GM19452 (cell line): ENCODE measurements at regions not wholly inside any gene's neighbourhood (a gene's known extent, or its start where the extent isn't known, plus 50 kb on each side); places are given as distances from the start of the nearest gene placed in this dataset.

Experiments used
- ATAC-seq: cut with Tn5 transposase; IDR thresholded peaks from one replicate; pipeline ENCODE4 v1.9.1; 2021; ENCODE audit not compliant: unreplicated experiment

DNA sequence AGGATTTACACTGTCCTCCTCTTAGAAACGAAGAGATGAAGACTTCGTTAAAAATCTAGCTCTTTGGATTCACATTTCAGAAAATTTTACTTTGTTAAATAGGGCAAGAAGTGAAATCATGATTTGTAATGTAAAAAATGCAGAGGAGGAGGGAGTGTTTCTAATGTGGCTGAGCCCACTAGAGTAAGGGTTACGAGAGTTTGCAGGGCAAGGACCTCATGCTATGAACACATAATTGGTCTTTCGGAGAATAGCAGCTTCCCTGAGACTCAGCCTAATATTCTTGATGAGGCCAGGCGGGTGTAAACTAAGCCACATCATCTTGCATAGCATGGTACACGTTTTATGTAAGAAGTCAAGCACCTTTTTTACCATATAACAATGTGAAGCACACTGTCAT is 191.0 kb upstream of the ADAMTS16 start:
- no peak for ATAC-seq

DNA sequence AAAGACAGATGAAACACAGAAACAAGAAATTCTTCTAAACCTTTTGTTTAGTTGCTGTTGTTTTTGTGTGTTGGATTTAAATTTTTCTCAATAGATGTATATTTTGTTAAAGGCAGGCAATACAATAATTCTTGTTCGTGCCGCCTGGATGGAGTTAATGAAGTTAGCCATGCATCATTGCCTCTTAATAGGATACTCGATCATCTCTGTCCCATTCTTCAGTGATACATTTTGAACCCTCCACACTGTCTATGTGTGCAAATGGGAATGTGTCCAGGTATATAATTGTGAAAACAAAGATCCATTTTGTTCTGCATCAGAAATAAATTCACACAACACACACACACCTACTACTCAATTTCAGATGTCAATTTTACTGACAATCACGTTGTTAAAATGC is 186.6 kb upstream of the ADAMTS16 start:
- no peak for ATAC-seq

DNA sequence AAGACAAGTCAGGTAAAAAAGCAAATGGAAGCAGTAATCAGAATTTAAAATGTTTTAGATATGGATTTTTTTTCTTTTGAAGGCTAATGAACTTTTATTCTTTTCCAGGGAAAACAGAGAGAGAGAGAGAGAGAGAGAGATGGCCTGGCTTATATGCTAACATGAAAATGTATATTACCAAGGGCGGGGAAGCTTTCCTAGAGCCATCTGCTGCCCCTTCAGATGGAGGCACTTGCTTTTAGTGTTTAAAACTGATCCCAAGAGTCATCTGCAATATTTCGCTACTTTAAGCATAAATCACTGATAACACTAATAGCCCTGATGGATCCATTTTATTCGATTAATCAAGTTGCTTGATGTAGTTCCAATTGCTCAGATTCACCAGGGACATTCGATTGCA is 186.1 kb upstream of the ADAMTS16 start:
- no peak for ATAC-seq

DNA sequence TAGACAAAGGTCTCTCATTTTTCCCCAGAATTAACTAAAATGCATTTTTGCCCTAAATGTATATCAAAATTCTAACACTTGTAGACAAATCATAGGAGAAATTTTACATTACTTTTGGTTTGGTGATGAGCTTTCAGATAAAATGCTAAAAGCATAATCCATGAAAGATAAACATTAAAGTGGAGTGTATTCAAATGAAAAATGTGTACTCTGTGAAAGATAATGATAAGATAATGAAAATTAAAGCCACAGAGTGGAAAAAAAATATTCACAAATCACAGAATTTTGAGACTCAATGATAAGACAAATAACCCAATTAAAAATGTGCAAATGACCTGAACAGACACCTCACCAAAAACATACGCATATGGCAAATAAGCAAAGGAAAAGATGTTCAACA is 176.9 kb upstream of the ADAMTS16 start:
- no peak for ATAC-seq

DNA sequence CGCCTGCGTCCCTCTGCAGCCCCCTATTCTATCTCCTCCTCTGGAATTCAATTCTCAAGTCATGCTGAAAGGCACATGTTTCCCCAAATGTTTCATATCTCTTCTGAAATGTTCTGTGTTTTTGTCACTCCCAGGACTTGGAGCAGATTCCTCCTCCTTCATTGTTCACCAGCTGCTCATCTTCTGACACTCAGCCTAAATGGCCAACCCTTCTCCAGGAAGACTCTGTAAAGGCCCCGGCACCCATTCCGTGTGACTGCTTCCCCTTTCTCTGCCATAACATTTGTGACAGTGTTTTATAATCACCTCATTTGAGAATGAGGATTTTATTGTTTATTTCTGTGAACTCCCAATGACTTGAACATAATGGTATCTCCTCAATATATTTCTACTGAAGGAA is 170.8 kb upstream of the ADAMTS16 start:
- ATAC-seq = no peak

DNA sequence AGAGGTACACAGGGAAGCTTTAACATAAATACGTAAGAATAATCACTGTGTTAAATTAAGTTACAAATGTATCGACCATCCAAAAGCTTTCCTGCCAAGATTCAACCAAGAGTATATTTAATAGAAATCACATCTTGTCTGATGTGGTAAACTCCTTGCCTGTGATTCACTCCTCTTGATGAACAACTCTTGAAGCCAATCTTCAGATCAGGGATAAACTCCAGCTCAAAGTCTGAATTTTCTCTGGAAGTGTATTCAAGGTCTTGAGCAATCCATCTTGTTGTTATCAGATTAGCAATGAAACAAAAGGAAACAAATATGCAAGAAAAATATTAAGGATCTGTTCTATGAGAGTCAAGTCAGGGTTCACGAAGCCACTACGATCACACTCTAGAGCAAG is 170.0 kb upstream of the ADAMTS16 start:
- ATAC-seq = no peak

DNA sequence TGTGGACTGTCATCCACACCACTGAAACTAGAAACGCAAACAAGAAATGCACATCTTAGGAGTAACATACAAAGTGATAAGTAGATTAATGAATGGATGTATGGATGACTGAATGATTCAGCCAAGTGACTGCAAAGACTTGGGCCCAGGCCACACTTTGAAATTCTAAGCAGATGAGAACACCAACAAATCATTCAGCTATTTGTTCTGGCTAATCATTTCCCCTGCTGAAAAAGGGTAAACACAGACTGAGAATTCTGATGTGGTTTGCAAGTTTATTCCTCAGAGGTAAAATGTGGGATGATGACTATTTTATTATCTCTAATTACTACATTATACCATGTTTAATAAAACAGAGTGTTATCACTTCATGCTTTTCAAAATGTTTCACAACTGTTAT is 163.2 kb upstream of the ADAMTS16 start:
- no peak for ATAC-seq

DNA sequence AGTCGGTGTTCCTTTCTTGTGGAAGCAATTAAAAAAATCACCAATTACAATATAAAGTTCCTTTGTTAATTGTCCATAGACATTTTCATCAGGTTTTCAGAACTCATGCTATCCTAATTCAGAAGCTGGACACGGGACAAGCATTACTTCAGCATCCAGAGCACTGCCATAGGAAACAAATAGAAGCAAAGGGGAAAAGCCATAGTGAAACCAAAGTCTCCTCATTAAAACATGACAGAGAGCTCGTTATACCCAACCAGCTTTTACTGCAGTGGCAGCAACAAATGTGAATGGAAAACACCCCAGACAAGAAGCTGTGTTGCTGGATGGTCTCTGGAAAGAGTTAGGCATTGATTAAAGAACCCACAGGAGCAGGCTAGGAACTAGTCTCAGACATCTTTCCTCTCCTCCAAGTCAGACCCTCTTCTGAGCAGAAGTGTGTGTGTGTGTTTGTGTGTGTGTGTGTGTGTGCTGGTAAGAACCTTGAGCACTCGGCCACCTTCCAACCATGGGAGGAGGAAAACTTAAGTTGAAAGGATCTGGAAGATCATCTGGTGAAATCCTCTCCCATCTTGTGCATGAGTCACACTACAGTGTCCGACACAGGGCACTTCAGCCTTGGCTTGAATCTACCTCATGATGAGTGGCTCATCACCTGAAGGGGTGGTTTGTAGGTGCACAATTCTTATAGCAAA is 162.6 kb upstream of the ADAMTS16 start:
- no peak for ATAC-seq

DNA sequence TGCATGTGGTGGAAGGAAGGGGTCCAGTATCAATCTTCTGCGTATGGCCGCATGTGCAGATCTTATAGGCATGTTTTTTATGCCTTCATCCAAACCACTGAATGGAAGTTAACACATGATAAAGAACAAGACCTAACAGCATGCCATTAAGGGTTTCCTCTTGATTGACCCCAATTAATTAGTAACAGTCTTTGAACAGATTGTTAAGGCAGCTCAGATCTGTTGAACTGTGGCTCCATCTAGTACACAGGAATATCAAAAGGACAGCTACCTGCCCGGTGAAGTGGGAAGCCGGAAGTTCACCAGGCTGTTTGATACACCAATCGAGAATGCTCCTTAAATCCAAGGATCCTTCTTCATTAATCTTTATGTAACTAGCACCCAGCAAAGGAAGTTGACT is 159.9 kb upstream of the ADAMTS16 start:
- no peak for ATAC-seq

DNA sequence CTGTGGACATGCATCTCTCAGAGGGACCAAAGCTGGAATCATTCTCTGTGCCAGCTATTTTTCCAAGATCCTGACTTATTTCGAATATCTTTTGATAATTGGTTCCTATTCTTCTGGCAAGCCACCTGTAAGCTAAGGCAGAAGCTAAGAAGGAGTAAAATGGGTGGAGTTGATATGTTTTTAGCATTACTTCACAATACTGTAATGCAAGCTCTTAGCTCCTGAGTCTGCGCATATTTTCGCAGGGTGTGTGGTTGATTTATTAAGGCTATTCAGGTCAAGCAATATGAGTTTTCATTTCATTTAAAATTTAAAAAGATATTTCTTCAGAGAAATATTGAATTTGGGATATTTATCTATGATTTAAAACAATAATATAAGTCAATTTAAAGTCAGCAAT is 158.5 kb upstream of the ADAMTS16 start:
- no peak for ATAC-seq

DNA sequence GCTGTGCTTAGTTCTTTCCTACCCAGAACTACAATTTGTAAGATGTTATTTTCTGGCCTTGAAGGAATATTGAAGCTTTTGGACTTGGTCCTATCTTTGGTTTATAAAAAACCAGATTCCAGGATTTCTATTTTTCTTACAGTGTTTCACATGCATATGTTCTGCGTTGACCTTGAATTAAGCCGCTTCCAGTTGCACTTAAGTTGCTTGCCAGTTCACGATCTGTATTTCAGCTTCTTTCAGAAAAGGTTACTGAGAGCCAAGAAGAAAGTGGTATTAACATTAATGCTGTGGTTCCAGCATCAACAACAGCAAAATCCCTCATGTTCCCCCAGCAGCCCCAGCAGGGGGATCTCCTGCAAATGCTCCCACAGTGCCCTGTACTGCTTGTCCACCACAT is 156.4 kb upstream of the ADAMTS16 start:
- no peak for ATAC-seq

DNA sequence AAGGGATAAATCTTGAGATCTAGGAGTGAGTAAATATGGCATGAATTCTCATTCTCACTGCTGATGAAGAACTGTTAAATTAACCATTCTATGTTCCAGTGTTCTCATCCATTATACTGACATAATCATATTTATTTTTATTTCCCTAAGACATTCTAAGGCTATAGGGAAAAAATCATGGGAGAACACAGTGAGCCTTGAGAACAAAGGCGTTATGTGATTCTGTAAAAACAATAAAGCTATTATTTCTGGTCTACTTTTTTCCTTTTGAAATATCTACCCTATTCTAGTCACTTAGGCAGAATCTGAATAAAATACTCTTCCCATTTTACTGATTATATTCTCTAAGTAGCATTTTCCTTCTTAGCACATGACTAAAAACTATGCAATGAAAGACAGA is 155.7 kb upstream of the ADAMTS16 start:
- no peak for ATAC-seq

DNA sequence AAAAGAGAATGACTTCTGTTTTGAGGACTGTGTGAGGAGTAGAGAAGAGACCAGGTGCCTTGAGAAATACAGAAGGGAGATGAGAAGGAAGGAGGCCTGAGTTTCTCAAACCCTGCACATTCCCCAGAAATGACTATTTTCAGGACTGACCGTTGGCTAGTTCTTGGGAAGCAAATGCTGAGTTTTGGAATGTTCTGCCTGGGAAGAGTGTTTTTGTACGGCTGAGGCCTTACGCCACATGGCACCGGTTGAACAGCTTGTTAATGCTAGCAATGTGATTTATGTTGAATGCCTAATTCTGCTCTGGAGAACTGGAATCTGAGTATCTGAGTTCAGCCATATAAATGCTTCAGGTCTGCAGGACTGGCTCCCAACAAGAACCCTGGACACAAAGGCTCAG is 152.7 kb upstream of the ADAMTS16 start:
- no peak for ATAC-seq

DNA sequence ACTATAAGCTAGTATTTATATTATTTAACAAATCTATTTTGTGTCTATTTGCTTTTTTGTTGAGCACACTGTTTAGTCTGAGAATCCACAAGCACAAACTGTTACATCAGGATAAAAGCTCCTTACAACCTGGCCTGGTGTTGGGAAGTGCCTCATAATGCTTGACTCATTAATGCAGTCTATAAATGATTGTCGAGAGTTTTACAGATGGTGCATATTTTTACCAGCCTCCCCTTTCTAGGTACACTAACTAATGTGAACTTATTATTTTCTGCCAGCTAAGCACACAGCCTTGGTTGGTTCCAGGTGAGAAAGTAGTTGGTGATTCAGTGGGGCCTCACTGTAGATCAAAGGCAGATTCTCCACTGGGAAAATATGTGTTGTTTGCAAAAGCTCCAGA is 151.0 kb upstream of the ADAMTS16 start:
- ATAC-seq = no peak

DNA sequence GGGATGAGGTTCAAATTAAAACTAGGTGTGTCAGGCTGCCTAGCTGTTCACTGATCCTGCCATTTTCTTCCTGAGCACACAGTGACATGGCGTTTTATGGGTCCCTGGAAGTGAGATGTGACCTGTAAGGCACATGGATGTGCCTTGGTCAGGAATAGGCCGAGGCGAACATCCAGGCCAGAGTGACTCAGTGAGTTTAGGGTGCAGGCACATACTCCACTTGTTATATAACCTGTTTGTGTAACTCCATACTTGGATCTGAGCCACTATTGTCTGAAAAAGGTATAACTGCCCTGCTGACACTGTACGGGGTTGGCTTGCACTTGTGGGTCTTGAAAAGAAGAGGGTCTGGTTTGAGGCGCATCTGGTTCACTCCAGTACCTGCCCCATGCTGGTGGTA is 150.1 kb upstream of the ADAMTS16 start:
- no peak for ATAC-seq

DNA sequence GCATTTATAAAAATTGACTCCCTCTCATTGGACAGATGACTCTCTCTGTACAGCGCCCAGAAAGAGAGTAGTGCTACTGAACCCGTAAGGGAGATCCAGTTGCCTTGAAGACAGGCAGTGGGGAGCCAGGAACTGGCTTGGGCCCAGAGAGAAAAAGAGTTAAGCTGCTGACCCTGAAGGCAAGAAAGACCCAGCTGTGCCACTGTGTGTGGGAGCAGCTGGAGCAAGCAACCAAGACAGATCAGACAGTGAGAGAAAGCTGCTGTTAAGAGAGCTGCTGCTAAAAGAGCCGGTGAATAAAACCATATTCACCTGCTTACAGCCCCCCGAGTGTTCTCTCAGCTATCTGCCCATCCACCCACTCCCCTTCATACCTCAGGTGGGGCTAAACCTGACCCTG is 149.7 kb upstream of the ADAMTS16 start:
- ATAC-seq = no peak

DNA sequence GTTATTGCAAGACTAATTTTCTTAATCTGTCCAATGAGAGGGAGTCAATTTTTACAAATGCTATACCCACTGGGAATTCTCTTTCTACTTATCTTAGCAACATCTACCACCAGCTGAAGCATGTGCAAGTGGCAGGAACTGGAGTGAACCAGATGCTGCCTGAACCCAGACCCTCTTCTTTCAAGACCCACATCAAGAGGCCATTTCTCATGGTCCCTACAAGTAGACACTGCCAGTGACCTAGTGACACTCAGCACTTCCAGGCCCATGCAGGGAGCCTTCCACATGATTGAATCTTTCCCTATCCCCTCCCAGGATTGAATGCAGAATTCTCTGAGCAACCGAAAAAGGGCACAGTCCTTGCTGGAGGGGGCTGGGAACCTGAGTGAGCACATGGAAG is 148.2 kb upstream of the ADAMTS16 start:
- no peak for ATAC-seq

DNA sequence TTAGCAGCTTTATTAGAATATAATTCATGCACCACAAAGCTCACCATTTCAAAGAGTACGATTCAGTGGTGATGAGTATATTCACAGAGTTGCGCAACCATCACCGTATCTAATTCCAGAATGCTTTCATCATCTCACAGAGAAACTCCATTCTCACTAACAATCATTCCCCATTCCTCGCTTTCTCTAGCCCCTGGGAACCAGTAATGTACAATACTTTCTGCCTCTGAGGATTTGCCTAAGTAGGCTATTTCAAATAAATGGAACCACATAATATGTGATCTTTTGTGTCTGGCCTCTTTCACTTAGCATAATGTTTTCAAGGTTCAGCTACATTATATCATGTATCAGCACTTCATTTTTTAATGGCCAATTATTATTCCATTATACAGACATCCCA is 145.1 kb upstream of the ADAMTS16 start:
- ATAC-seq = no peak

DNA sequence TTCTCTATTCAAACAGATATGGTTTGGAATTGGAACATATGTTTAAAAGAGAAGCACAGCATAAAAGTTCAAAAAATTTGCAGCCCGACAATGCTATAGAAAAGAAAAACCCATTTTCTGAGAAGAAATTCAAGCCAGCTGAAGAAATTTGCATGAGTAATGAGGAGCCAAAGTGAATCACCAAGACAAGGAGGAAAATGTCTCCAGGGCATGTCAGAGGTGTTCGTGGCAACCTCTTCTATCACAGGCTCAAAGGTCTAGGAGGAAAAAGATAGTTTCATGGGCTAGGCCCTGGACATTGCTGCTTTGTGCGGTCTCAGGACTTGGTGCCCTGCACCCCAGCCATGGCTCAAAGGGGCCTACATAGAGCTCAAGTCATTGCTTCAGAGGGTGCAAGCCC is 134.8 kb upstream of the ADAMTS16 start:
- no peak for ATAC-seq

DNA sequence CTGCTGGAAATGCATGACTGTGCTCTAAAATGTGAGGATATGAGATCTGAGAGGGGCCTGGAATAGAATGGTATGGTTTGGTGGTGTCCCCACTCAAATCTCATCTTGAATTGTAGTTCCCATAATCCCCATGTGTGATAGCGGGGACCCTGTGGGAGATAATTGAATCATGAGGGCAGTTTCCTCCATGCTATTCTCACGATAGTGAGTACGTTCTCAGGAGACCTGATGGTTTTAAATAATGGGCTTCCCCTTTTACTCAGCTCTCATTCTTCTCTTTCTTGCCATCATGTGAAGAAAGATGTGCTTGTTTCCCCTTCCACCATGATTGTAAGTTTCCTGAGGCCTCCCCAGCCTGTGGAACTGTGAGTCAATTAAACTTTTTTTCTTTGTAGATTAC is 133.6 kb upstream of the ADAMTS16 start:
- no peak for ATAC-seq

DNA sequence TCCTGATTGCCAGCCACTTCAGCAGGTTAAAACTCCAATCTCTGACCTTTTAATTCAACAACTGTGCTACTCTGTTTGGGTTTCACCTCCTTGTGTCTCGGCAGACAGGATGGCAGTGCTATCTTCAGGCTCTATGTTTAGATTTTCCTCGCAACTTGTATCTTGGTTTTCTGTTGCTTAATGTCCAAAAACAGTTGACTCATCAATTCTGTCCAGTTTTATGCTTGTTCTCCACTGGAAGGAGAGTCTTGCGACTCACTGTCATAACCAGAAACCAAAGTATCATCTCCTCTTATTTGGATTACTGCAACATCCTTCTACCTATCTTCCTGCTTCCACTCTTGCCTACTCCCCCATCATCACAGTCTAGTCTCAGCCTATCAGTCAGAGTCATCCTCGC is 130.9 kb upstream of the ADAMTS16 start:
- ATAC-seq = no peak

DNA sequence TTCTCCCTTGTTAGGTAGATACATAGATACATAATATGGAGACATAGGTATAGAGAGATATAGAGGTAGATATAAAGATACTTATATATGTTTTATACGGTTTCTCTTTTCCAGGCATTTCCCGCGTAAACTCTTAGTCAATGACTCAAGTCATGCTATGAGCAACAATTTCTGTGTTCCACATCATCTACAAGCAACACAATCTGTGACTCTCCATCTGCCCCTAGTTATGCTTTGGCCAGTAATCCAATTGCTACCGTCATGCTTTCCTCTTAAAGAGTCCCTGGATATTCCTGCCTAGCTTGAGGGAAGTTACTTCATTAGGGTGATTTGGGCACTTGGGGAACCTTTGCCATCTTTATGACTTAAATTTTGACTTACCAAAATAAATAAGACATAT is 129.0 kb upstream of the ADAMTS16 start:
- no peak for ATAC-seq

DNA sequence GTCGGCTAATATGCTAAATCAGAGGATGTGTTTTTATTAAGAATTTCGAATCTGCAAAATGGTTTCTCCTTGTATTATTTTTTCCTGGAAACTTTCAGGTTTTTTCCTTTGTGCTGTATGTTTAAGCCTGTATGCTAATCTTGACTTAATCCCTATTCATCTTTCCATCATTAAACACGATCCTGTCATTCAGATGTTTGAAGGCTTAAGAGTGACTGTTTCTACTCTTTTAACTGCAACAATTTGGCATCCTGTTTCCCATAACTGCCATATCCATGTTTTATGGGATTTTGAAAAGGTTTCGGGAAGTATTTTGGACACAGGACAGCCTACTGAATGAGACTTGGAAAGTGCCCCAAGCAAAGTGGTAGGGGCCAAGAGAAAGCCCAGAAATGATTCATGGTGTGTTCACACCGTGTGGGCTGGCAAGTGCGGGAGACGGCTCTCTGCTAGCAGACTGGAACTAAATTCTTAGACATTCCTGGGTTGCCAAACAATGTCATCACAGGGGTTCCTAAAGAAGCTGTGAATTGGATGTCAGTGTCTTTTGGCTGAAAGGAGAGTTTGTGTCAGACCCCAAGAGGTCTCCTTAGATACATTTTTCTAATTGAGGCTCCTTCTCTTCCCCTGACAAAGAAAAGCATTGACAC is 125.4 kb upstream of the ADAMTS16 start:
- no peak for ATAC-seq
